ENCODE measurements at regions not wholly inside any gene's neighbourhood (a gene's known extent, or its start where the extent isn't known, plus 50 kb on each side); places are given as distances from the start of the nearest gene placed in this dataset.

DNA sequence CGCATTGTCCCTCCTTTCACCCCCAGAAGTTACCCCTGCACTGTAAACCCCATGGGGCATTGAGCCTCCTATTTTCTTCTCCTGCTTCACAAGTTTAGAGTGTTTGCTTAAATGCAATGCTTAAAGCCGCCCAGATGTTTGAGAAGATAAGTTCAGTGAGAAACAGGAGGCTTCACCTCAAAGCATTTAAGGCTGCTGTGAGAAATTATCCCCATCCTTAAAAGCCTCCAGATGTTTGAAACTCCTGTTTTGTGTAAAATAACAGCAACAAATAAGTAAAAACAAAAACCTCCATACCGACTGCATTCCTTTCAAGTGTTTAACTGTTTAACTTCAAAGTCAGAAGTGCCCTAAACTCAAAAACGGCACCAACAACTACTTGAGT, 81.8 kb downstream of the RTP5 start:
- TF ChIP-seq TAF1 (IDR thresholded peaks at IDR 0.05; ENCODE audit: borderline replicate concordance, insufficient read depth, low read length) (no peak), POLR2AphosphoS5 (IDR thresholded peaks at IDR 0.05; ENCODE audit: low read depth, low read length) (no peak)
